GM21360 (cell line): ENCODE measurements at regions not wholly inside any gene's neighbourhood (a gene's known extent, or its start where the extent isn't known, plus 50 kb on each side); places are given as distances from the start of the nearest gene placed in this dataset.

Experiments
- ATAC-seq: cut with Tn5 transposase; IDR thresholded peaks from one replicate; pipeline ENCODE4 v1.9.1; 2021; ENCODE audit warnings: mild to moderate bottlenecking, moderate library complexity; ENCODE audit not compliant: unreplicated experiment

- ATAC-seq, result peak; percentile 57
Measured at GRCh38 chr16:63361032-63361624, 1324.9 kb upstream of the CDH8 start.

GRCh38 chr16:63349961-63350360, 1313.7 kb upstream of the CDH8 start:
- ATAC-seq, result no peak

GRCh38 chr16:63346000-63346399, 1309.8 kb upstream of the CDH8 start:
- ATAC-seq, result no peak

GRCh38 chr16:63337264-63337663, 1301.0 kb upstream of the CDH8 start:
- no peak for ATAC-seq

- no peak for ATAC-seq
Measured at GRCh38 chr16:63331111-63331510, 1294.9 kb upstream of the CDH8 start.

GRCh38 chr16:63326736-63327339, 1290.6 kb upstream of the CDH8 start:
- no peak for ATAC-seq

GRCh38 chr16:63323722-63324705, 1287.8 kb upstream of the CDH8 start:
- no peak for ATAC-seq

GRCh38 chr16:63323055-63323454, 1286.8 kb upstream of the CDH8 start:
- no peak for ATAC-seq

- no peak for ATAC-seq
Measured at GRCh38 chr16:63315229-63315628, 1279.0 kb upstream of the CDH8 start.

- no peak for ATAC-seq
Measured at GRCh38 chr16:63312346-63312745, 1276.1 kb upstream of the CDH8 start.

GRCh38 chr16:63311313-63311712, 1275.1 kb upstream of the CDH8 start:
- ATAC-seq, result no peak

- ATAC-seq, result no peak
Measured at GRCh38 chr16:63302811-63303210, 1266.6 kb upstream of the CDH8 start.

- no peak for ATAC-seq
Measured at GRCh38 chr16:63301349-63301748, 1265.1 kb upstream of the CDH8 start.

GRCh38 chr16:63298993-63299392, 1262.8 kb upstream of the CDH8 start:
- ATAC-seq, result no peak

GRCh38 chr16:63292036-63292435, 1255.8 kb upstream of the CDH8 start:
- ATAC-seq, result no peak

GRCh38 chr16:63289834-63290460, 1253.7 kb upstream of the CDH8 start:
- ATAC-seq, result no peak

GRCh38 chr16:63287401-63287800, 1251.2 kb upstream of the CDH8 start:
- no peak for ATAC-seq

- no peak for ATAC-seq
Measured at GRCh38 chr16:63283721-63284120, 1247.5 kb upstream of the CDH8 start.

- no peak for ATAC-seq
Measured at GRCh38 chr16:63244631-63245030, 1208.4 kb upstream of the CDH8 start.

GRCh38 chr16:63241497-63242028, 1205.3 kb upstream of the CDH8 start:
- no peak for ATAC-seq

GRCh38 chr16:63239065-63239570, 1202.9 kb upstream of the CDH8 start:
- no peak for ATAC-seq
